HFFc6 (cell line): ENCODE measurements at regions not wholly inside any gene's neighbourhood (a gene's known extent, or its start where the extent isn't known, plus 50 kb on each side); places are given as distances from the start of the nearest gene placed in this dataset.

ENCODE experiments used
- DNase-seq: peaks from one replicate; pipeline ENCODE4 v3.0.0-alpha.2; 2018
- H3K27ac Mint-ChIP-seq: 2 replicates; pipeline ENCODE4 v1.8.0; 2020; ENCODE audit warnings: mild to moderate bottlenecking, mixed read lengths
- H3K27me3 Mint-ChIP-seq: 2 replicates; pipeline ENCODE4 v1.8.0; 2021; ENCODE audit warnings: mild to moderate bottlenecking, moderate library complexity, mixed read lengths; ENCODE audit not compliant: insufficient read depth
- H3K36me3 Mint-ChIP-seq: 2 replicates; pipeline ENCODE4 v1.8.0; 2021; ENCODE audit warnings: low read depth, mixed read lengths
- H3K4me1 Mint-ChIP-seq: 2 replicates; pipeline ENCODE4 v1.8.0; 2020; ENCODE audit warnings: low read depth, mixed read lengths
- H3K4me3 Mint-ChIP-seq: 2 replicates; pipeline ENCODE4 v1.8.0; 2020; ENCODE audit warnings: mild to moderate bottlenecking, moderate library complexity, mixed read lengths
- H3K9me3 Mint-ChIP-seq: 2 replicates; pipeline ENCODE4 v1.8.0; 2020; ENCODE audit warnings: mild to moderate bottlenecking, mixed read lengths
- CTCF ChIP-seq: fragments of 200-600 bp; sonication (generic); IDR thresholded peaks from 2 replicates; pipeline ENCODE4 v1.5.0; 2021; ENCODE audit warnings: antibody characterized with exemption, mild to moderate bottlenecking

GRCh38 chr7:83782628-83783027 is 133.7 kb upstream of the SEMA3E start:
- no peak for DNase-seq
- H3K27me3 Mint-ChIP-seq: no peaks in the 10 kb centered on the region

DNA sequence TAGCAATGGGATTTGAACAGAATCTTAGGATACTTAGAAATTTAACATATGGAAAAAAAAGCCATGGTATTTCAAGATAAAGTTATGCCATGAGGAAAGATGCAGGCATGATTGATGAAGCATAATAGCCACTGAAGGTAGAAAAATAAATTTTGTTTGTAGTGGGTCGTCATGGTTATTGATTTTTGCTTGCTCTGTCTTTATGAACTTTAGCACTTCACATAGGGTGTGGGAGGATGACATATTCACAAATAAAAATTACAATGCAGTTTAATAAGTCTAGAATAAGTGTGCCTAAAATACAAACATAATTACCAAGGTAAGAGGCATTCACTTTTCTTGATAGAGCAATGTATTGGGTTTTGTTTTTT is 129.1 kb upstream of the SEMA3E start:
- no peak overlapping the region for H3K27ac Mint-ChIP-seq
- H3K27me3 Mint-ChIP-seq: no peaks in the 10 kb centered on the region; the same call in 1 of the 2 replicates
- TF ChIP-seq CTCF: no peak
- H3K36me3 Mint-ChIP-seq: no peaks in the 10 kb centered on the region
- H3K9me3 Mint-ChIP-seq: peaks cover 13% of the 10 kb centered on the region
- H3K4me3 Mint-ChIP-seq: no peak overlapping the region
- no peaks in the 10 kb centered on the region for H3K4me1 Mint-ChIP-seq
- no peak for DNase-seq

More at GRCh38 chr7:83782628-83783027, 133.7 kb upstream of the SEMA3E start:
- H3K27ac Mint-ChIP-seq: no peak overlapping the region
- TF ChIP-seq CTCF: no peak
- no peak overlapping the region for H3K4me3 Mint-ChIP-seq
- no peaks in the 10 kb centered on the region for H3K4me1 Mint-ChIP-seq
- no peaks in the 10 kb centered on the region for H3K36me3 Mint-ChIP-seq
- H3K9me3 Mint-ChIP-seq: peaks cover 2% of the 10 kb centered on the region

DNA sequence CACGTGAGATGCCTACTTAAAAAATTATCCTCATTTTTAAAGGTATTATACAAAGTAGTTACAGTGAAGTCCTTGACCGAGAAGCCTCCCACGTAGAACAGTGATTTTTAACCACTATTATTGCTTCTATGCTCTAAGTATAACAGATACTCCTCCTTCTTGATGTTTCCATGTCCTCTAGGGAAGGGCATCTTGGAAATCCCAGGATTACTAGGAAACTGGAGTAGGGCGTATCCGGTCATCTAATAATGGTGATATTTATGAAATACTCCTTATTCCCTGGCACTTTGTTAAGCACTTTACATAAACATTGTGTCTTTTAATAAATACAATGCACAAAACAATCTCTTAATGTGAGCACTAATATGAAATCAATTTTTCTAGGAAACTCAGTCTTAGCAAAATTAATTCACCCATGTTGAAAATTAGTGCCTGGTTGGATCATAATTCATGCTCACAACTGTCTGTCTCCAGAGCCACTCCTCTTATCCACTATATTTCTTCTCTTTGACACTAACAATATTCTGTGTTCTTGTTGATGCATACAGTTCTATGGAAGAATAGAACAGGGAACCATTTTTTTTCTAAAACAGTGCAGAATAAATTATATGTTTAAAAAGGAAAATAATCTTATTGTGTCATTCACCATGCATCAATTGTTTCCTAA is 128.6 kb upstream of the SEMA3E start:
- H3K9me3 Mint-ChIP-seq: peaks cover 13% of the 10 kb centered on the region
- H3K27me3 Mint-ChIP-seq: no peaks in the 10 kb centered on the region; the same call in 1 of the 2 replicates
- H3K36me3 Mint-ChIP-seq: no peaks in the 10 kb centered on the region
- H3K4me3 Mint-ChIP-seq: no peak overlapping the region
- TF ChIP-seq CTCF: no peak
- DNase-seq: no peak
- H3K4me1 Mint-ChIP-seq: no peaks in the 10 kb centered on the region
- H3K27ac Mint-ChIP-seq: no peak overlapping the region

DNA sequence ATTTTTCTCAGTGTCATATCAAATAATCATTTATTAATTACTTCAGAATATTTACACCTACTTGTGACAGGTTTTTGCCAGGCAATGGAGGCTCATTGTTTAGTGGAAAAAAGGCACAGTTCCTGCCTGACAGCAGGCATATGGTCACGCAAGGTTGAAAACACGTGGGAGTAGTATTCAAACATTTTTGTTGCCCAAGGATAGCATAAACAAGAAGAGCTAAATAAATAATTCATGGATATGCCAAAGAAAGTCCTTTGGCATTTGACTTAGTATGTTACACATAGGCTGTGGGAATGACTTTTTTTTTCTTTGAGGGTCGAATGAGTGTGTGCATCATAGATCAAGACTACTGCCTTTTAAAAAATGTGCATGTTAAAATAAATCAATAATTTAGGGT is 120.5 kb upstream of the SEMA3E start:
- Mint-ChIP-seq H3K27ac (no peak overlapping the region), H3K27me3 (no peaks in the 10 kb centered on the region; the same call in 1 of the 2 replicates), H3K4me1 (no peaks in the 10 kb centered on the region), H3K9me3 (peaks cover 9% of the 10 kb centered on the region), H3K36me3 (no peaks in the 10 kb centered on the region), H3K4me3 (no peak overlapping the region)
- no peak for DNase-seq
- no peak for TF ChIP-seq CTCF

GRCh38 chr7:83751217-83751616 is 102.3 kb upstream of the SEMA3E start:
- Mint-ChIP-seq H3K4me3 (no peak overlapping the region), H3K27me3 (no peaks in the 10 kb centered on the region; the same call in 1 of the 2 replicates), H3K9me3 (peaks cover 20% of the 10 kb centered on the region), H3K4me1 (no peaks in the 10 kb centered on the region), H3K27ac (no peak overlapping the region), H3K36me3 (peaks cover 5% of the 10 kb centered on the region; the same call in 1 of the 2 replicates)
- TF ChIP-seq CTCF: no peak
- DNase-seq: no peak
